GM20431 (cell line): ENCODE measurements at regions not wholly inside any gene's neighbourhood (a gene's known extent, or its start where the extent isn't known, plus 50 kb on each side); places are given as distances from the start of the nearest gene placed in this dataset.

Experiments used
- in situ Hi-C: fragments of 300-500 bp; cut with MseI, MboI; formaldehyde crosslinking; loops from one replicate; pipeline ENCODE4 v1.15.0; 2020; ENCODE audit warnings: low sequenced_read_pairs; ENCODE audit not compliant: unreplicated experiment

GRCh38 chr5:91217859-91218258 is 165.3 kb downstream of the ARRDC3 start:
- in situ Hi-C loops: loop anchor here (25.0 kb wide), 1 partner anchor 356 kb away; no protein-coding TSS in a partner anchor

GRCh38 chr5:91214571-91214970 is 168.5 kb downstream of the ARRDC3 start:
- in situ Hi-C loops: loop anchor here (25.0 kb wide), 1 partner anchor 352 kb away; no protein-coding TSS in a partner anchor
